ENCODE measurements at regions not wholly inside any gene's neighbourhood (a gene's known extent, or its start where the extent isn't known, plus 50 kb on each side); places are given as distances from the start of the nearest gene placed in this dataset.
"Not testable (repeated sequence)": the region's sequence is repeated elsewhere in the genome, so short reads cannot be mapped to it uniquely, and the experiment has no call there.

GRCh38 chr9:25288195-25288594, 390.0 kb downstream of the TUSC1 start:
- not testable (repeated sequence) for DNase-seq (ENCODE audit: insufficient read length, low spot score); FAIRE-seq

DNA sequence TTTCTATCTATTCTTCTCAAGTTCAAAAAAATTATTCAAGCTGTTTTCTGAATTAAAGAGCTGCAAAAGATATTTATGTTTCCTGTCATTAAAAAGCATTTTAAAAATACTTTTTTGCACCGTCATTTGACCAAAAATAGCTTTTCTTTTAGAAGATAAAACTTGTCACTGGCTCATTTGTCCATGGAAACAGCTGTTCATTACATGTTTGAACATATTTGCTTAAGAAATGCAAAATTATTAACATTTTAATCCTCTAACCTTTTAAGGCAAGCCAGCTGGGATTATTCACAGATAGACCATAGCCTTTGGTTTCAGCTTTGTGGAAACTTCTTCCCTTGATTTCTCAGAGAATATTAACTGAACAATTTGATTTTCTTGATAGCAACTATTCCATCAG, 393.9 kb downstream of the TUSC1 start:
- FAIRE-seq (no peak), DNase-seq (ENCODE audit: insufficient read length, low spot score) (no peak)

DNA sequence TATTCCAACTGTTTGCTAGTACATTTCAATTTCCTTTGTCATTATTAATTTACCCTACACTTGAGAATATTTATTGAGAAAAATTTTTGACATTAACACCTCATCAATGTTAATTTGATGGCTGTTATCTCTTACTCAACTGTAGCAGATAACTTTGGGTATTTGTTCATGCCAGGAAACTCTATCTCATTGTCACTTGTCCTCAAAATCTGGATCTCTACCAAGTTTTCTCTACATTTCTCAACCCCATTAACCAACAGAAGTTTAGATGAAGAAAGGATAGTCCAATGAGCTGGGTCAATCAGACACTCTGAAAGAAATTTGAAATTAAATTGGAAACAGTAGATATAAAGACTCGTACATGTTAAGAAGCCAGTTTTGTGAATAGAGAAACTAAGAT, 395.3 kb downstream of the TUSC1 start:
- FAIRE-seq = no peak
- DNase-seq (ENCODE audit: insufficient read length, low spot score) = no peak

DNA sequence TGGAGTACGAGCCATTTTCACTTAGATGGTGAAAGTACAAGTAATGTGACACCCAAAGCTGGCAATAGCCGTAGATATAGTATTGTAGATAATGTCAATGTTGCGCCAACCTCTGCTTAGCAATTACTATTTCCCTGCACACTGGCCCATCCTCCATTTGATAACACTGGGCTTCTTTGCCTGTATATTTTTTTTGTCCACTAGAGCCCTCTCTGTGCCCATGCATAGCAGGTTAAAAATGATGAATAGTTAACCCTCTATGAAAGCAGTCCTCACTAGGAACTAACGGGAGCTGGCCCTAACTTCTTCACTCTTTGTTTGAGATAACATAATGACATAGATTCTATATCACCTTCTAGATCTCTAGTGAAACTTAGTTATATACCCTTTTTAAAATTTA, 416.8 kb downstream of the TUSC1 start:
- no peak for FAIRE-seq
- no peak for DNase-seq (ENCODE audit: insufficient read length, low spot score)

- FAIRE-seq = no peak
These were observed 418.2 kb downstream of the TUSC1 start for GRCh38 chr9:25260046-25260445.

DNA sequence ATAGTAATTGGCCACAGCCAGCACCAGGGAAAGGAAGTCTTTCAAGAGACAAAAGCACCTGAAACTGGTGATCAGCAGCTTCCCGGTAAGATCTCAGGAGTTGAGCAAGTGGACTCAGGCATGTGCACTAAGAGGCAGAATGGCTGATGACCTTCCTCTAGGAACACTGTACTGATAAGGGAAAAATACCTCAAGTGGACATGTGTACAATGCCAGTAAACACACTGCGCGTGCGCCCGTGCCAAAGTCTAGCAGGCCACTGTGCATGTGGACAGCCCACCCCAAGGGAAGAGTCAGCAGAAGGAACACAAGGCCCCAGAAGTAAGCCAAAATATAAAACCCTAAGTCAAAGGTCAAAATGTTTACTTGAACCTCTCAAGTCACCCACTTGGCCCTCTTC, 423.0 kb downstream of the TUSC1 start:
- DNase-seq (ENCODE audit: insufficient read length, low spot score) (no peak), FAIRE-seq (no peak)

More at GRCh38 chr9:25260046-25260445, 418.2 kb downstream of the TUSC1 start:
- DNase-seq (ENCODE audit: insufficient read length, low spot score) = no peak

DNA sequence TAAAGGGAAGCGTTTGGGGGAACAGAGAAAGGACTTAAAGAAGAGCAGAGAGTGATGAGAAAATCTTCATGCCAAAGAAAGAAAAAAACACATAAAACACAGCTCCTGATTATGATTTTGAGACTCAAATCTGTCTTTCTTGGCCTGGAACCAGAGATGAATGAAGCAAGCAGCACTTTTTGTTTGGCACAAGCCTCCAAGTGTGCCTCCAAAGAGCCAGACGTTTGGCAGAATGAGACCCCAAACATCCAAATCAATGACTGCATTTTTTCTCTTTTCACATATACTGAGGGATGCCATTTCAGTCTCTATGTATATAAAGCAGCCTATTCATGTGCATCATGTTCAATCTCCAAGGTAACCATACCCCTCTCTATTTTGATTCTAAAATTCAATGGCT, 424.2 kb downstream of the TUSC1 start:
- no peak for DNase-seq (ENCODE audit: insufficient read length, low spot score)
- FAIRE-seq = no peak

DNA sequence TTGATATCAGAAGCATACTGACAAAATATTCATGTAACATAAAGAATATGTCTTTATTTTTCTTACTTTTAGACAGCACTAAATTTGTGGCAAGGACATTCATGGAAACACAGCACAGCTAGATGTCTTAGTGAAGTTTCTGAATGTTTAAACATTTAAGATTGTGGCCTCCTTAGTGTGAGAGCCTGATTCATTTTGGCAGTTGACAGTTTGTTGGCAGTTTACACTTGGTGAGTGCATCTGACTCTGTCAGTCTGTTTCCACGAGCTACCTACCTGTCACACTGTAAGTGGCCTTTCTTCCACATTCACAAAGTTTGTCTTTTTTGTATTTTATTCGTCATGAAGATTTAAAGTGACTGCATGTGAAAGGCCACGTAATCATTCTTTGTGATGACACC, 436.8 kb downstream of the TUSC1 start:
- FAIRE-seq (no peak), DNase-seq (ENCODE audit: insufficient read length, low spot score) (no peak)

- FAIRE-seq (no peak), DNase-seq (ENCODE audit: insufficient read length, low spot score) (no peak)
These were observed 451.1 kb downstream of the TUSC1 start for GRCh38 chr9:25226901-25227686.

- FAIRE-seq (no peak), DNase-seq (ENCODE audit: insufficient read length, low spot score) (peak; percentile 3)
These were observed 452.1 kb downstream of the TUSC1 start for GRCh38 chr9:25225938-25226760.

- DNase-seq (ENCODE audit: insufficient read length, low spot score) (no peak), FAIRE-seq (no peak)
These were observed 453.2 kb downstream of the TUSC1 start for GRCh38 chr9:25224996-25225395.

- FAIRE-seq (no peak), DNase-seq (ENCODE audit: insufficient read length, low spot score) (no peak)
These were observed 453.9 kb downstream of the TUSC1 start for GRCh38 chr9:25224309-25224708.

DNA sequence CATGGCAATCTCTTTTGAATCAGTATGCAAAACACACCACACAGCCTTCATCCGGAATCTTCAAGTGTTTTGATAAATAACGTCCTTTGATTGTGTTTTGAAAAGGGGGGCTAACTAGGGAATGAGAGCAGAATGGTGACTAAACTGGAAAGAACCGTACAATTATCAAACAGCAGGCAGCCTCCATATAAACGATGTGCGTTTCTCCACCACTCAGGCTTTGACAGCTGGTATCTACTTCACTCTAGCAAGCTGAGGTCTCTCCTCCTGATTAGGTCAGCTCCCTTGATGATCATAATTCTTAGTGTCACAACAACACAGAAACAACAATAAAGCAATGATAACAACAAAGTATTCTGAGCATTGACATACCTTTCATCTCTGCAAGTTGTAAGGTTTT, 465.9 kb downstream of the TUSC1 start:
- DNase-seq (ENCODE audit: insufficient read length, low spot score) (no peak), FAIRE-seq (no peak)

- FAIRE-seq (no peak), DNase-seq (ENCODE audit: insufficient read length, low spot score) (no peak)
These were observed 470.6 kb downstream of the TUSC1 start for GRCh38 chr9:25207402-25208195.

GRCh38 chr9:25206027-25206426, 472.2 kb downstream of the TUSC1 start:
- FAIRE-seq = no peak

GRCh38 chr9:25205285-25205684, 473.0 kb downstream of the TUSC1 start:
- FAIRE-seq (no peak), DNase-seq (ENCODE audit: insufficient read length, low spot score) (no peak)

More at GRCh38 chr9:25206027-25206426, 472.2 kb downstream of the TUSC1 start:
- DNase-seq (ENCODE audit: insufficient read length, low spot score) = no peak

DNA sequence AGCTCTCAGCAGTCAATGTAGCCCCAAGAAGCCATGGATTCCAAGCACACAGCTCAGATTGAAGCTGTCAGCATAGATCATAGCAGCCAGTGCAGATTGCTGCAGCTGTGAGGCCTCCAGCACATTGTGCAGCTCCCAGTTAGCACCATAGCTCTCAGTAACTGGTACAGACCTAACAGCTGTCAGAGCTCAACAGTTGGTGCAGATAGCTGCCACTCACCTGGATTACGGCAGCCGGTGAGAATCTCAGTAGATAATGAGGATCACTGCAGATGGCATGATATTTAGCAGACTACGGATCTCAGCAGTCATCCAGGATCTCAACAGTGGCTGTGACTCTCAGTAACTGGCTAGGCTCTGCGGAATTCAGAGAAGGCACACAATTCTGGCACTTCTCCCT, 500.4 kb downstream of the TUSC1 start:
- FAIRE-seq = no peak
- no peak for DNase-seq (ENCODE audit: insufficient read length, low spot score)

DNA sequence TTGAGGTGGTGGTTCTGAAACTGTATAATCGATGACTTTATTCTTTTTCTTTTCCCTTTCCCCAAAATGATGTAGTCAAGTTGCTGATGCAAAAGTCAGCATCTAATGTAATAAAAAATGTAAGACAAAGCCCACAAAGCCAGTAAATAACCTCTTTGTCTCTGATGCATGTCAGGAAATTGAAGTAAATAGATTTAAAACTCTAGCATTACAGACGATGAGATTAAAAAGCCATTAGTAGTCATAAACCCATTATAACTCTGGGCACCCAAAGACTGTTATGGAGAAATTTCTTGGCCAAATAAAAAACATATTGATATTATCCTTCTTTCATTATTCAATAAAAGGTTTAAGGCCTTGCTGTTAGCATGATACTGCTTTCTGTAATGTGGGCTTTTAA, 548.7 kb downstream of the TUSC1 start:
- DNase-seq (ENCODE audit: insufficient read length, low spot score) (no peak), FAIRE-seq (no peak)

- no peak for DNase-seq (ENCODE audit: insufficient read length, low spot score)
- no peak for FAIRE-seq
These were observed 556.4 kb downstream of the TUSC1 start for GRCh38 chr9:25121811-25122210.

DNA sequence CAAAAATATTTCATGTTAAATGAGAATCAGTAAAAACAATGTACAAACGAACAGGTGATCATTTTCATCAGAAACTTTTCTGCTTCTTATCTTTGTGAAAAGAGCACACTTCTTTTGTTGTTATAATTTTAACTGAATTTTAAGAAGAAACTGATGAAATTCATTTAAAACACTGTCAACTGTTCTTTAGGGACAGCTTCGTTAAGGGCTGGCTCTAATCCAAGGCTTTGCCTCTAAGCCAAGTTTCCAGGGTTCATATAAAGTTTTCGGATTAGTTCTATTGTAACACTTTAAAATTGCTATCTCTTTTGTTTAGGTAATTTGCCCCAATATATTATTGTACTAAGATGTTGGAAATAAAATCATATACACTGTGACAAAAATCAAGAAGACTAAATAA, 559.2 kb downstream of the TUSC1 start:
- DNase-seq (ENCODE audit: insufficient read length, low spot score) = no peak
- FAIRE-seq = no peak

GRCh38 chr9:25117791-25118190, 560.5 kb downstream of the TUSC1 start:
- DNase-seq (ENCODE audit: insufficient read length, low spot score) (no peak), FAIRE-seq (no peak)
